PC-3 (cell line): ENCODE measurements at regions not wholly inside any gene's neighbourhood (a gene's known extent, or its start where the extent isn't known, plus 50 kb on each side); places are given as distances from the start of the nearest gene placed in this dataset.

Experiments
- ATAC-seq: fragments of 200-7000 bp; cut with Tn5 transposase; 2 replicates; pipeline ENCODE4 v1.9.1; 2020; ENCODE audit warnings: mild to moderate bottlenecking, moderate library complexity
- BruUV-seq: library from RNA; stranded (reverse); fragments of 400-500 nt; replicated peaks from 2 replicates; lab custom pipeline; 2021; lab: Mats Ljungman, UMichigan
- CTCF ChIA-PET: fragments of 300-600 bp; sonication (Branson Sonifier 250); formaldehyde crosslinking; loops from one replicate; lab custom pipeline; 2022; ENCODE audit warnings: antibody characterized with exemption; lab: Charles Lee
- POLR2A ChIA-PET: fragments of 300-600 bp; sonication (Branson Sonifier 250); formaldehyde crosslinking; loops from one replicate; lab custom pipeline; 2022; ENCODE audit warnings: antibody characterized with exemption; ENCODE audit not compliant: unreplicated experiment; lab: Charles Lee
- DNase-seq: peaks from one replicate; pipeline ENCODE4 v3.0.0-alpha.2; 2015
- H2AFZ ChIP-seq: fragments of 300-600 bp; sonication (generic); 2 replicates; pipeline ENCODE4 v1.6.0; 2016; ENCODE audit warnings: antibody characterized with exemption, low read length
- H3F3A ChIP-seq: fragments of 300-600 bp; sonication (generic); one replicate; pipeline ENCODE4 v1.6.0; 2017; ENCODE audit warnings: antibody characterized with exemption, low read length, control low read depth, mild to moderate bottlenecking; ENCODE audit not compliant: unreplicated experiment
- H3K27ac ChIP-seq: fragments of 300-600 bp; sonication (generic); 2 replicates; pipeline ENCODE4 v1.5.1; 2016; ENCODE audit warnings: mild to moderate bottlenecking, low read length
- H3K27me3 ChIP-seq: fragments of 300-600 bp; sonication (generic); 2 replicates; pipeline ENCODE4 v1.6.1; 2016; ENCODE audit warnings: low read length, mixed read lengths
- H3K36me3 ChIP-seq: fragments of 300-600 bp; sonication (generic); 2 replicates; pipeline ENCODE4 v1.6.1; 2016; ENCODE audit warnings: low read depth, mixed run types, low read length, mixed read lengths
- H3K4me1 ChIP-seq: fragments of 300-600 bp; sonication (generic); 2 replicates; pipeline ENCODE4 v1.5.1; 2016; ENCODE audit warnings: low read length; ENCODE audit not compliant: insufficient read depth
- H3K4me2 ChIP-seq: fragments of 300-600 bp; sonication (generic); 2 replicates; pipeline ENCODE4 v1.6.0; 2016; ENCODE audit warnings: low read length
- H3K4me3 ChIP-seq: fragments of 300-600 bp; sonication (generic); 2 replicates; pipeline ENCODE4 v1.5.1; 2016; ENCODE audit warnings: mild to moderate bottlenecking, low read length, mixed read lengths
- H3K79me2 ChIP-seq: fragments of 300-600 bp; sonication (generic); 2 replicates; pipeline ENCODE4 v1.6.1; 2017; ENCODE audit warnings: low read length, mixed read lengths
- H3K9ac ChIP-seq: fragments of 300-600 bp; sonication (generic); 2 replicates; pipeline ENCODE4 v1.6.0; 2016; ENCODE audit warnings: mild to moderate bottlenecking, low read length
- H3K9me2 ChIP-seq: fragments of 300-600 bp; sonication (generic); replicated peaks from 2 replicates; pipeline ENCODE4 v1.6.1; 2016; ENCODE audit warnings: mixed run types, low read length, mixed read lengths
- H3K9me3 ChIP-seq: fragments of 300-600 bp; sonication (generic); 2 replicates; pipeline ENCODE4 v1.6.1; 2016; ENCODE audit warnings: low read length, mixed read lengths
- H4K20me1 ChIP-seq: fragments of 300-600 bp; sonication (generic); 2 replicates; pipeline ENCODE4 v1.6.1; 2016; ENCODE audit warnings: low read length, mixed read lengths
- CTCF ChIP-seq: fragments of 300-600 bp; sonication (generic); conservative IDR thresholded peaks from 2 replicates; pipeline ENCODE4 v1.5.1; 2017; ENCODE audit warnings: antibody characterized with exemption, low read depth, mild to moderate bottlenecking, low read length
- EZH2 ChIP-seq: fragments of 300-600 bp; sonication (generic); IDR thresholded peaks from one replicate; pipeline ENCODE4 v1.6.1; 2017; ENCODE audit warnings: antibody characterized with exemption, mild to moderate bottlenecking, low read length; ENCODE audit not compliant: unreplicated experiment
- EZH2phosphoT487 ChIP-seq: fragments of 300-600 bp; sonication (generic); IDR thresholded peaks from 2 replicates; pipeline ENCODE4 v1.6.1; 2018; ENCODE audit warnings: mild to moderate bottlenecking, antibody characterized with exemption, low read length, borderline replicate concordance
- intact Hi-C: fragments of 100-400 bp; cut with micrococcal nuclease; formaldehyde crosslinking; loops from 2 replicates; pipeline ENCODE4 v1.9.0; 2023

DNA sequence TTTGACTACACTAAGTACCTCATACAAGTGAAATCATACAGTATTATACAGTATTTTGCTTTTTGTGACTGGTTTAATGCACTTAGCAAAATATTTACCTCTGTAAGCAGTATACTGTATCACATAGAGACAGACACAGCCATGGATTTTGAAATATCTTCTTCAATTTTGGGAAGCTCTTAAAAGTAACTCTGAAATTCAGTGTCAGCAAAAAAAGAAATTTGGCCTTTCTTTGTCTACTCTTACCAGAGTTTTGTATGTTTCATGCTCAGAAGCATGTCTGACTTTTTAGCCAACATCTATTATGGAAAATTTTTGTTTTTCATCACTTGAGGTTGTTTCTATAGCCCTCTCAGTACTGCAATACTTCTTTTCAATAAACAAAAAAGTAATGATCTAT is 1102.2 kb downstream of the TRHDE start:
- Histone ChIP-seq H3K9me3 (no peaks in the 10 kb centered on the region), H3K79me2 (no peaks in the 10 kb centered on the region), H3K4me2 (no peak overlapping the region), H2AFZ (no peak overlapping the region), H4K20me1 (no peaks in the 10 kb centered on the region), H3K9ac (no peak overlapping the region), H3K4me1 (no peaks in the 10 kb centered on the region), H3K4me3 (no peak overlapping the region), H3F3A (no peaks in the 10 kb centered on the region), H3K36me3 (no peaks in the 10 kb centered on the region), H3K27me3 (no peaks in the 10 kb centered on the region), H3K9me2 (0 out of 2 replicates have a peak, but pooled peaks cover 4% of the 10 kb centered on the region), H3K27ac (no peak overlapping the region)
- no peak for TF ChIP-seq CTCF
- TF ChIP-seq EZH2phosphoT487: no peak
- TF ChIP-seq EZH2: no peak
- ChIA-PET CTCF (no interaction called here), POLR2A (no interaction called here)
- no TSS peak for BruUV-seq
- intact Hi-C loops: no loop called here
- DNase-seq (no peak), ATAC-seq (no peak)

DNA sequence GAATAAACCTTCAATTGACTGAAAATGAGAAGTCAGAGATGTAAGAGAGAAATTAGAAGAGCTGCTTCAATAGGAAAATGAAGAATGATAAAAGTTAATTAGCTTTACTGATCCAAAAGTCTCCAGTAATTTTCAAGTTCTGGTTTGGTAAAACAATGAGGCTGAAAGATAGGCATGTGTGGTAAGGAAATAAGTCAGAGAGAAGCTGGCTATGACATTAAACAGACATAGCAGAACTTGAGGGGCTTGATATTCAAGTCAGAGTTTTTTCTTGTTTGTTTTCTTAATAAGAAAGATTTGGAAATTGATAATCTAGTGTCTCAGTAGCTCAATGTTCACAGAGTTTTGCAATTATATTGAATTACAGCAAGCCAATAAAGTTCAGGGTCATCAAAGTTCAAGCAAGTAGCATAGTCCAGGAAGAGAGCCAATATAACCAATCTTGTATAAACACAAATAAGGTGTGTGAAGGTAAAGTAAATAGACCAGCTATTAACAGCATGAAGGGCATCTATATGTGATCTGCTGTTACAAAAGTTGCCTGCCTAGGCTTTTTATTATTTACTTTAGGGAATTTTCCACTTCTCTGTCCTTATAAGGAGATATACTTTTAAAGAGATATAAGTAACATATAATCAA is 1111.5 kb downstream of the TRHDE start:
- BruUV-seq: no TSS peak
- Histone ChIP-seq H3F3A (no peaks in the 10 kb centered on the region), H4K20me1 (no peaks in the 10 kb centered on the region), H3K27ac (peak overlapping the region; percentile 11; the same call in 1 of the 2 replicates), H3K9me2 (no peaks in the 10 kb centered on the region), H3K79me2 (no peaks in the 10 kb centered on the region), H3K9me3 (no peaks in the 10 kb centered on the region), H3K36me3 (no peaks in the 10 kb centered on the region), H3K4me1 (peaks cover 17% of the 10 kb centered on the region), H3K4me3 (no peak overlapping the region), H3K27me3 (no peaks in the 10 kb centered on the region), H3K9ac (no peak overlapping the region), H3K4me2 (peak overlapping the region; percentile 15; the same call in 1 of the 2 replicates), H2AFZ (no peak overlapping the region)
- DNase-seq (peak; percentile 81), ATAC-seq (peak; percentile 93)
- ChIA-PET POLR2A (no interaction called here), CTCF (no interaction called here)
- TF ChIP-seq EZH2 (no peak), EZH2phosphoT487 (no peak), CTCF (no peak)
- intact Hi-C loops: loop anchor here (5.0 kb wide), 1 partner anchor 144 kb away; no protein-coding TSS in a partner anchor

DNA sequence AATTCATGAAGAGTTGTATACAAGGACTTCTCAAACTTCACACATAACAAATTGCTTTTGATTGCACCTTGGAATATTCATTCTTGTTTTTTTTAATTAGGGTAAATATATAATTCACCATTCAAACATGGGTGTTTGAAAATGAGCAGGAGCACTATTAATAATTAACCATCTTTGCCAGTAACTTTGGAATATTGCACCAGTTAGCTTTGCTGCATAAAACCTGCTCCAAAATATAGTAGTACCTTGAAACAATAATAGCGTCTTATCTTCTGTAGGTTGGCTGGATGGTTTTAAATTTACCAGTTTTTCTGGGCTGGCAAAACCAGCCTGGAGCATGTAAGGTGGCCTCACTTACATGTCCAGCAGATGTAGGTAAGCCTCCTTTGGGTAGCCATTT is 1112.4 kb downstream of the TRHDE start:
- intact Hi-C loops: loop anchor here (5.0 kb wide), 1 partner anchor 143 kb away; no protein-coding TSS in a partner anchor
- Histone ChIP-seq H3K9me3 (no peaks in the 10 kb centered on the region), H4K20me1 (no peaks in the 10 kb centered on the region), H3K4me2 (no peak overlapping the region), H3K4me3 (no peak overlapping the region), H3K27ac (no peak overlapping the region), H3K79me2 (no peaks in the 10 kb centered on the region), H3K9ac (no peak overlapping the region), H3K4me1 (peaks cover 17% of the 10 kb centered on the region), H3K27me3 (no peaks in the 10 kb centered on the region), H3F3A (no peaks in the 10 kb centered on the region), H3K9me2 (no peaks in the 10 kb centered on the region), H2AFZ (no peak overlapping the region), H3K36me3 (no peaks in the 10 kb centered on the region)
- ChIA-PET CTCF (no interaction called here), POLR2A (no interaction called here)
- no TSS peak for BruUV-seq
- ATAC-seq (no peak), DNase-seq (no peak)
- TF ChIP-seq EZH2phosphoT487 (no peak), CTCF (no peak), EZH2 (no peak)
